GM19035 (cell line): ENCODE measurements at regions not wholly inside any gene's neighbourhood (a gene's known extent, or its start where the extent isn't known, plus 50 kb on each side); places are given as distances from the start of the nearest gene placed in this dataset.
"Not testable (repeated sequence)": the region's sequence is repeated elsewhere in the genome, so short reads cannot be mapped to it uniquely, and the experiment has no call there.

Experiments
- ATAC-seq: cut with Tn5 transposase; IDR thresholded peaks from one replicate; pipeline ENCODE4 v1.9.1; 2021; ENCODE audit not compliant: unreplicated experiment

DNA sequence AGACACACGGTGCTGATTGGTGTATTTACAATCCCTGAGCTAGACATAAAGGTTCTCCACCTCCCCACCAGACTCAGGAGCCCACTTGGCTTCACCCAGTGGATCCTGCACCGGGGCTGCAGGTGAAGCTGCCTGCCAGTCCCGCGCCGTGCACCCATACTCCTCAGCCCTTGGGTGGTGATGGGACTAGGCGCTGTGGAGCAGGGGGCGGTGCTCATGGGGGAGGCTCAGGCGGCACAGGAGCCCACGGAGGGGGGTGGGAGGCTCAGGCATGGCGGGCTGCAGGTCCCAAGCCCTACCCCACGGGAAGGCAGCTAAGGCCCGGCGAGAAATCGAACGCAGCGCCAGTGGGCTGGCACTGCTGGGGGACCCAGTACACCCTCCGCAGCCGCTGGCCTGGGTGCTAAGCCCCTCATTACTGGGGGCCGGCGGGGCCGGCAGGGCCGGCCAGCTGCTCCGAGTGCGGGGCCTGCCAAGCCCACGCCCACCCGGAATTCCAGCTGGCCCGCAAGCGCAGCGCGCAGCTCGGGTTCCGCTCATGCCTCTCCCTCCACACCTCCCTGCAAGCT lies 1447.2 kb downstream of the RAPGEF2 start:
- not testable (repeated sequence) for ATAC-seq

DNA sequence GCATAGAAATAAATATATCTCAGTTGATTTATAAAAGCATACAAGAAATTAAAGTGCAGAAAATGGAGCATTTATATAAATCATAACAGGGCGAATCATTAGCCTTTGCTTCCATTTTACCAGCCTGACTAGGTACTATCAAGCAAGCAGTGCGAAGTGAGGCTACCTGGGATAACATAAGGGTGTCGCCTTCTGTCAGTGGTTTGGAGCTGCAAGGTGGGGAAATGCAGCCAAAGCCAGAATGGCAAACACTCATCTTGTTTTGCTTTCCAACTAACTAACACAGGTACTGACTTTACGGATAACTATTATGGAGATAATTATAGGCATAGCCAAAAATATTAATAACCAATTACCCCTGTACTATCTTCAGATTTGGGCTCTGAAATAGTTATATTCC lies 1459.8 kb downstream of the RAPGEF2 start:
- ATAC-seq, result no peak

DNA sequence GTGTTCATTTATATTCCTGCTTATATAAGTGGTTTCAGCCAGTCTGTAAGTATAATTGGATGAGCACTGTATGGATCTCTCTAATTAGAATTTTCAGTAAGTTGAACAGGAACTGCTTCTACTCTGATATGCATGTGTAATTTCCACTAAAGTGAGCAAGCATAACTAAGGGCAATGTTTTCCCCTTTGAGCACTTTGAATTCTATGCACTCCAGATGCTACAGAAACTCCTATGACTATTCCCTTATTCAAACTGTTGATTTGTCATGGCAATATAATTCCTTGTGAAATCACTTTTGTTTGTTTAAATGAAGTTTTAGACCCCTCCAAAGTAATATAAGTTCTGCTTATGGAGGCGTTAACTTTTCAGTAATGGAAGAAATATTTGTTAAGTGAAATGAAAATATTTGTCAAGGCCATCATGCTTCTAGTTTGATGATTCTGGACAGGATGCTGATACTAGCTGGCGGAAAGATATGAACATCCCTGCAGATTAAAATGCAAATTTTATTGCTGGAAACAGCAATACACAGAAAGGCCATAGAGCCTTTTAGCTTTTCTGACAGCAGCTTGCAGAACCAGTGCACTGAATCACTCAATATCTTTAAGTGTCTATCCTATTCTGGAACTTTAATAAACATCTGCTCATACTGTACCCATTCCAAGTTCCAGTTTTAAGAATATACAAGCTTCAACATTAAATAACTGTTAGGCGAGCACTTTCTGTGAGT lies 1460.8 kb downstream of the RAPGEF2 start:
- ATAC-seq, result no peak

DNA sequence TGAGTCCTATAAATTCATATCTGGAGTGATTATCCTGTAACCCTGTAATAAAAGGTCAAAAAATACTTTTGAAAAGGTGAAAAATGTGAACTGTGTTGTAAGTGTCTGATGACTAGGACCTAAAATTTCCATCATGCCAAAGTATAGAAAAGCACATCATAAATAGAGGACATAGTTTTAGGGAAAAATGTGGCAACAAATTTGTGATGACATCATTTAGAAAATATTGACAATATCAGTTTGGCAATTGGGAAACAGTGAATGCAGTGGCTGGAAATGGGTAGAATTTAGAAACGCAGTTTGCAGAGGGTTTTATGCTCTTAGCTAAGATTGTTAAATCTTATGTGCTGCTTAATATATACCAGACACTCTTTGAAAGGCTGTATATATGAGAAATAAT lies 1464.8 kb downstream of the RAPGEF2 start:
- ATAC-seq, result no peak

DNA sequence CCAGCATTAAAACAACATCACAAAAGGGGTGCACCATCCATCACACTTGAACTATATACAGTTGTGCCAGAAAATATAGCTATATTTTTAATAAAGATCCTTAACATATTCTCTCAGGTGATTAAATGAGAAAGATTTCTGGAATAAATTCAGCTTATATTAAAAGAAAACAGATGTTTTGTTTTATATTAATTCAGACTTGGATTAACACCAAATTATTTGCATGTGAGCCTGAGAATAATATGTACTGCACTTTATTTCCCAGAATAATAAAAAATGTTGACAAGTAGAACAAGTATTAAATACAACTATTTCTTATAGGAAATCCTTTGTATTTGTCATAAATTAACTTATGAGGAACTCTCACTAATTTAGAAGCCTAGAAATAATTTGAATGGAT lies 1467.4 kb downstream of the RAPGEF2 start:
- no peak for ATAC-seq

DNA sequence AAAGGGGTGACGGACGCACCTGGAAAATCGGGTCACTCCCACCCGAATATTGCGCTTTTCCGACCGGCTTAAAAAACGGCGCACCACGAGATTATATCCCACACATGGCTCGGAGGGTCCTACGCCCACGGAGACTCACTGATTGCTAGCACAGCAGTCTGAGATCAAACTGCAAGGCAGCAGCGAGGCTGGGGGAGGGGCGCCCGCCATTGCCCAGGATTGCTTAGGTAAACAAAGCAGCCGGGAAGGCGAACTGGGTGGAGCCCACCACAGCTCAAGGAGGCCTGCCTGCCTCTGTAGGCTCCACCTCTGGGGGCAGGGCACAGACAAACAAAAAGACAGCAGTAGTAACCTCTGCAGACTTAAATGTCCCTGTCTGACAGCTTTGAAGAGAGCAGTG lies 1471.4 kb downstream of the RAPGEF2 start:
- not testable (repeated sequence) for ATAC-seq

DNA sequence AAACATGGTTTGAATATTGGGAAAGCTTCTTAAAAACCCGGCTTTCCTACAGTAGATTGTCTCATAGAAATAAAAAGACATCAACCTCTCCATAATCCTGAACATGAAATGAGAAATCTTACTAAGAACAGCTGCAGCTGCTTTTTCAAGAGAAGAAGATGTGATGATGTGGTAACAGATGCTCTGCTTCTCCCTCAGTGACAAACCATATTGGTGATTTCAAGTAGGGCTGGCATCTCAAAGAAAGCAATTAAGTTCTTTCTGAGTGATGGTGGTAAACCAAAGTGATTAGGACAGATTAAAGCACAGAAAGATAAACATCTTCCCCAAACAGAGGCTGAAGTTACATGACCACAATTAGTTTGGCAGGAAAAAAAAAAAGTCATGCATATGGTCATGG lies 1477.7 kb downstream of the RAPGEF2 start:
- ATAC-seq, result no peak

DNA sequence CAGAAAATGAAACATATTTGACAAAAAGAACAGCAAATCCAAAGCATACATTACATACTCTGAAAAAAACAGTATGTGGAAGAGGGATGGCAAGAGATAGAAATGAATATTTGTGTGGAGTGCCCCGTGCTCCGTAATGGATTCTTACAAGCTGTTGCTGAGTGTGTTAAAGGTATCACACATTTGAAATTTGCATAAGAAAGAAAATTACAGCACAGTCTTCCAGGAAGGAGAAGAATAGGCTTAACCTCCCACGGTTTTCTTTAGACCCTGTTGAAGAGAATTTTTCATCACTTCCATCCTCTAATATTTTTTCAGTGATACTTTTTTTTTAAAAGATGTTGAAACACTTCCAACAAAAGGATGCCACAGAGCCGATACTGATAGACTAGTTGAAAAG lies 1489.4 kb downstream of the RAPGEF2 start:
- ATAC-seq, result no peak

DNA sequence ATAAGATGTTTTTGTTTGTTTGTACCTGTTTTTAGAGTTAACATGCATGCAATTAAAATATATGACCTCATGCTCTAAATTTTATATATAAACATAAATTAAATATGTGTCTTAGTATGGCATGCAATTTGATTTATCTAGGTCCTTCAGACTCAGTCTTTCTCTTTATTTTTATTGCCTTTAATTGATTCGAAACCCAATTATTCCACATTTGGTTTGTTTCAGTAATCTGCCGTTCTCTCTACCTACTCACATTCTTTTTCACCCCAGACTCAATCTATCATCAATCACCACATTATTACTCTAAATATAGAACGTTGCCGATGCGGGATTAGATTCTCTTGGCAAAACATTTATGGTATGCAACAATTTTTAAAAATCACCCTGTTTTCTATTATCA lies 1492.8 kb downstream of the RAPGEF2 start:
- ATAC-seq, result no peak

DNA sequence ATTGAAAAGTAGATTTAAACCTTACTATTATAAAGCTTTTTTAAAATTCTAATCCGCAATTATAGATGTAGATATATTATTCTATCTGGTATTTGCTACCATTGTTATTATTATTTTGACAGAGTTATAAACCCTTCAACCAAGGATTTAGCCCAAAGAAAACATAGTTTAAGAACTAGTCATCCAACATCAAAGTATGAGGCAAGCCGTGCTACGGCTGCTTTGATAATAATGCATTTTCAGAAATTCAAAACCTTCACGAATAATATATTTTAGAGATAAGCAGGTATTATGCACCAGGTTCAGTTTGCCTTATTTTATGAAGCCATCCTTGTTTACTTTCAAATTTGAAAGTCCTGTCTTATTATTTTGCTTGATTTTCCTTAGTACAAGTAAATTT lies 1501.7 kb downstream of the RAPGEF2 start:
- ATAC-seq, result no peak

DNA sequence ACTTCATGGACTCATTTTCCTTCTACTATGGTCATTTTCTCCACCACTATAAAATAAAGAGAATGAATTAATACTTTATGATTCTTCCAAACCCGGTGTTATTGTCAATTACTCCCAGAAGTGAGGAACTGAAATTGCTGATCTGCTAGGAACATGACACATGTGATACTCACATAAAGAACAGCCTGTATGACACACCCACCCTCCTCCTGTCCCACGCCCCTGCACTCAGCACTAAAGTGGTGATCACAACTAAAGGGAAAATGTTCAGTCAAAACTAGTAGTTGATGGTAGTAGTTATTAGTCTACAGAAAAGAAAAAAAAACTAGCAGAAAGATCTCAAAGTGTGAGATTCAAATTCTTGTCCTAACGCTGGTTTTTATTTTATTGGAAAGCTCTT lies 1508.3 kb downstream of the RAPGEF2 start:
- ATAC-seq, result no peak

DNA sequence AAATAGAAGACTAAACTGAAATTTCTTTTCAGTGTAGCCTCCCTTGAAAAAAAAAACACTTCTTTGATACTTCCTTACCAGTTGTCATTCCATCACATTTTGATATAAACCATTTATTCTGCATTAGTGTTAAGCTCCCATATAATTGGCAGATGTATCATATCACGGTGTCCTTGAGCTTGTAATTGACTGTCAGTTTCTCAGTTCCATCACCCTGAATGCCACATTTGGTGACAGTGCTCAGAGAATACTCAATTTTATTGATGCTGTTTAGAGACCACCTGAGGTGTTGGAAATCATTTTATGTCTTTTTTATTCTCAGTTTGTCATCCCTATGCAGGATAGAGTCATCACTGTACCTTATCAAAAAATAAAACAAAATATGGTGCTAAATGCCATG lies 1528.2 kb downstream of the RAPGEF2 start:
- no peak for ATAC-seq

DNA sequence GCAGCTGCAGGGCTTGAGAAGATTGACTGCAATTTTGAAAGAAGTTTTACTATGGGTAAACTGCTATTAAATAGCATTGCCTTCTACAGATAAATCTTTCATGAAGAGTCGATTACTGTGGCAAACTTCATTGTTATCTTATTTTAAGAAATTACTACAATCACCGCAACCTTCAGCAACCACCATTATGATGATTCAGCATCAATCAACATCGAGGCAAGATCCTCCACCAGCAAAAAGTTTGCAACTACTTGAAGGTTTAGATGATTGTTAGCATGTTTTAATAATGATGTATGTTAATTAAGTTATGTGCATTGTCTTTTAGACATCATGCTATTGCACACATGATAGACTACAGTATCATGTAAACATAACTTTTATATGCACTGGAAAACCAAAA lies 1511.0 kb downstream of the FSTL5 start:
- no peak for ATAC-seq

DNA sequence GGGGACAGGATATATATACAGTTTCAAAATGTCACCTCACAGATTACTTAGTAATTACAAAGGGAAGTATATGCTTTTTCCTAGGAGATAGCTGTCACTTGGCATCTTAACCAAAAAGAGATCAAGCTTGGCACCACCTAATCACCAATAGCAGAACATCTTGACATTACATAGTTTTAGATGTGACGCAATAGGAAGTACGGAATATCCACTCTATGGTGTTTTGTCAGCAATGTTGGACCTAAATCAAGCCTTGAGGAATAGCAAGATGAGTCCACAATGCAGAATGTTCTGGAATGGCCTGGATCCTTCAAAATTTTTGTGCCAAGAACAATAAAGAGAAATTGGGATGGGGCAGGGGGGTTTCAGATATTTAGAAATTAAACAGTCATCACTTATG lies 1488.2 kb downstream of the FSTL5 start:
- ATAC-seq, result no peak

DNA sequence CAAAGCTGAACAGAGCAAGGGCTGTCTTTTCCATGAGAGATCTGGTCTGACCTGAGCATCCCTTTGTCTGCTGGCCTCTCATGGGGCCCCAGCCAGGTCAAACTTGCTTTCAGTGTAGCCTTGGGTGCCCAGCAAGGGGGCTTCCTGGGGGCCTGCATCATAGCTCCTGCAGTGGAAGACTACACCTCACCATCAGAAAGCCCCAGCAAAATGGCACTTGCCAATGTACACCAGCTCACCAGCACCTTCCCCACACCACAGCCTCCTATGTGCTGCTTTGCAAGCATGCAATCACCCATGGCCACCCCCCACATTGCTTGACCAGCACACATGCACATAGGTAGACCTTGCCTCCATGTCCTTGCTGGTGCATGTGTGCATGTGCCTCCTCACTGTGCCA lies 1478.1 kb downstream of the FSTL5 start:
- no peak for ATAC-seq

DNA sequence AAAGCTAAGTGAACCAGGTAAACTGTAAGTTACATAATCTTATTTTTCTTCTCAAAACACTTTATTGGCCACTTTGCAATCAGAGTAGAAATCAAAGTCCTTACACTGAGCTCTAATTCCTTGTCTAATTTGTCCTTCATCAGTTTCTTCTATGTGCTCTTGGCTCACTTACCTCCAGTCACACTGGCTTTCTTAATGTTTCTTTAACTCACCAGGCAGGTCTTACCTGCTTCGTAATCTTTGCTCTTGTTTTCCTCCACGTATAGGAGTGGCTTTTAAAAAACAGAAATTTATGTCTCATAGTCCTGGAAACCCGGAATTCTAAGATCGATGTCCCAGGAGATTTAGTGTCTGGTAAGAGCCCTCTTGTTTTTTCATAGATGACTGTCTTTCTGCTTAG lies 1462.1 kb downstream of the FSTL5 start:
- ATAC-seq, result no peak

DNA sequence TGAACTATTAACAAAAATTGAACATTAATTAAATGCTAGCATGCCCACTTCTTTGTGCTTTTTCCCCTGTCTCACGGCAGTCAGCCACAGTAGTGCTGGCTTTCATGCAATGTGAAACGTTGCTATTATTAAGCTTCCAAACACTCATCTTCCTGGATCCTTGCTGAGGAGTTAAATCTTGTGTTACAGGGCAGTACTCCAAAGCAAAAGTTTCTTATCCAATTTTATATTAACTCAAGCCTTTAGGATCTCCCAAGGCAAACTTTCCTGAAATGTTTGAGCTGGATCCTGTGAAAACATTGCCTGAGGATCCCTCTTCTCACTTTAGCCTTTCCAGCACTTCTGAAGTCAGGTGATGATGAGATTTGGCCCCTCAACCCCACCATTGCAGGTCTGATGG lies 1454.8 kb downstream of the FSTL5 start:
- no peak for ATAC-seq

DNA sequence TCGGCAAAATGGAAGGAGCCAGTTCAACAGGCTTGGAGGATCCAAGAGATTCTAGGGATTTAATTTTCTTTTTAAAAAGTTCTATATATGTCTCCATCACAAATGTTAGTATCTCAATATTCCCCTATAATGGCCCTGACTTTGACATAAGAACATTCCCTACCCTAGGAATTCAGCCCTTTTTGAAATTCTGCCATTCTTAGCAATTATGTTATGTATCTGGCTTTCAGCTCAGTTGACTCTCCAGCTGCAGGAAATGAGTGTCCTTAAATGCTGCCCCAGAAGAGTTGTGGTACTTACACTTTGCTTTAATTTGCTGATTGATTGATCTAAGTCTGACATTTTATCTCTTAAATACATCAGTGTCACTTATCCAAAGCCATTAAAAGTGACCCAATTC lies 1454.3 kb downstream of the FSTL5 start:
- ATAC-seq, result no peak

DNA sequence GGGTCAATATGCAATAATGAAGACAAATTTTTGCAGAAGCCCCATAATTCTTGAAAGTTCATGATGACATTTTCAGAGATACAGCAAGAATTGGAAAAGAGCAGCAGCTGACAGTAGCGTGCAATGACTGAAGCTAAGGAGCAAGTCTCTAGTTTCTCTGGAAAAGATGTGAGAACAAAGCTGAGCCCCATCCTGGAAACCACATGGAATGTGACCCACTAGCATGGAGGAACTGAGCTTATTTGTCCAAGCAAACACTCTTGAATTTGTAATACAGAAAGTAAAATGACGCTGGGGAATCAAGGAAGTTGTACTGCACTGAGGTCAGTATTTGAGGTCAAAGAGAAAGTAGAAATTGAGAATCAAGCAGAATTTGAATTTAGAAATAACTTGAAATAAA lies 1447.2 kb downstream of the FSTL5 start:
- no peak for ATAC-seq

DNA sequence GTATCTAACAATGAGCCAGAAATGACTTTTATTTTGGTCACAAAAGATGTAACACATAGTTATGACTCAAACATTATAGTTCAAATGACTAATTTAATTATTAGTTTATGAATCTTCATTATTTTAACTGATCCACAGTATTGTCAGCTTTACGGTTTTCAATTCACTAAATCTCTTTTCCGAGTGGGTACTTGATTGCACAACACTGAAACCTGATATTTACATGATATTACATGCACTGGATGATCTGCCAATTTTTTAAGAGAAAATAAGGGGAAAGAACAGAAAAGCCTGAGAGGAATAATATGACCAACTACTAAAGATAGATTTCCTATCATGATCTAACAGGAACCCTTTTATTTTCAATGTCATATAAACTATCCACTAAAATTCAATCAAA lies 1446.0 kb downstream of the FSTL5 start:
- no peak for ATAC-seq

DNA sequence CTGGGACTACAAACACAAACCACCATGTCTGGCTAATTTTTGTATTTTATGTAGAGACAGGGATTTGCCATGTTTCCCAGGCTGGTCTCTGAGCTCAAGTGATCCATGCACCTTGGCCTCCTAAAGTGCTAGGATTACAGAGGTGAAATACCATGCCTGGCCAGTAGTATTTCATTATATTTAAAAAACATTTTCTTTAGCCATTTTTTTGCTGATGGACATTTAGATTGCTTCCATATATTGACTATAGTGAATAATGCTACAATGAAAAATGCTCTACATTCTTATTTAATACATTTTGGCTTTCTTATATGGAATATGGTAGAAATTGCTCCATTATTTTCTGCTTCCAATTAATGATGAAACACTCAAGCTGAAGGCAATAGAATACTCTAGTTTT lies 1439.7 kb downstream of the FSTL5 start:
- ATAC-seq, result no peak

DNA sequence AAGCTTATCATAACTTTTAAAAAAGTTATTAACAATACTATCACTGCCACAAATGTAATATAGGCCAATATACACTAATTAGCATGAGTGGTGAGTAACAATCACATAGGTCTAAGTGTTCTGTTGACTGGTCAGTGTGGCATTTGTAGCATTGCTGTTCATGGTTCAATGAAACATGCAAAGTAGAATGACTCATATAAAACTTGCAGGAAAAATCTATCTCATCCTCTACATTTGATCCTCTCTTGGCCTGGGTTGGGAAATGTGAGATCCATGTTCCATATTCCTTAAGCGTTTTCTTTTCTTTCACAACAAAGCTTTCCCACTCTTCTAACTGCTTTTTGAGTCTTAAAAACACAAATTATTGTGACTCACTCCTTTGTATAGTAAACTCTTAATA lies 1418.7 kb downstream of the FSTL5 start:
- no peak for ATAC-seq

DNA sequence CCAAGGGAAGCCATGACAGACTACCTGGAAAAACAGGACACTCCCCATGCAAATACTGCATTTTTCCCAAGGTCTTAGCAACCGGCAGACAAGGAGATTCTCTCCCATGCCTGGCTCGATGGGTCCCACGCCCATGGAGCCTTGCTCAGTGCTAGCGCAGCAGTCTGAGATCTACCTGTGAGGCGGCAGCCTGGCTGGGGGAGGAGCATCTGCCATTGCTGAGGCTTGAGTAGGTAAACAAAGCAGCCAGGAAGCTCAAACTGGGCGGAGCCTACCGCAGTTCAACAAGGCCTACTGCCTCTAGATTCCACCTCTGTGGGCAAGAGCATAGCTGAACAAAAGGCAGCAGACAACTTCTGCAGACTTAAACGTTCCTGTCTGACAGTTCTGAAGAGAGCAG lies 1417.2 kb downstream of the FSTL5 start:
- ATAC-seq, result not testable (repeated sequence)
